Mesendoderm (in vitro differentiated cells): ENCODE measurements at regions not wholly inside any gene's neighbourhood (a gene's known extent, or its start where the extent isn't known, plus 50 kb on each side); places are given as distances from the start of the nearest gene placed in this dataset.
A peak's percentile ranks its signal among the peaks of the same experiment; 100 is the strongest.

Experiments used
- DNase-seq: peaks from one replicate; pipeline ENCODE4 v3.0.0; 2013
- H2AK5ac ChIP-seq: 2 replicates; pipeline ENCODE4 v1.6.1; 2013; ENCODE audit warnings: low read length, inconsistent platforms
- H2BK120ac ChIP-seq: 2 replicates; pipeline ENCODE4 v1.6.1; 2013; ENCODE audit warnings: low read depth, mild to moderate bottlenecking, low read length, moderate library complexity, mixed read lengths
- H2BK15ac ChIP-seq: replicated peaks from 2 replicates; pipeline ENCODE4 v1.6.1; 2013; ENCODE audit warnings: low read depth, mild to moderate bottlenecking, moderate library complexity
- H2BK5ac ChIP-seq: 2 replicates; pipeline ENCODE4 v1.6.1; 2013; ENCODE audit warnings: low read length, inconsistent platforms
- H3K18ac ChIP-seq: 2 replicates; pipeline ENCODE4 v1.6.1; 2013; ENCODE audit warnings: mild to moderate bottlenecking, low read length, mixed read lengths
- H3K23ac ChIP-seq: one replicate; pipeline ENCODE4 v1.6.1; 2013; ENCODE audit warnings: low read length
- H3K27ac ChIP-seq: 2 replicates; pipeline ENCODE4 v1.5.1; 2013; ENCODE audit warnings: low read depth, mild to moderate bottlenecking, inconsistent platforms, low read length, moderate library complexity
- H3K27me3 ChIP-seq: 2 replicates; pipeline ENCODE4 v1.6.1; 2013; ENCODE audit warnings: low read length, control low read depth, mild to moderate bottlenecking, inconsistent platforms; ENCODE audit not compliant: insufficient read depth, poor library complexity
- H3K36me3 ChIP-seq: 2 replicates; pipeline ENCODE4 v1.6.1; 2013; ENCODE audit warnings: low read length, inconsistent platforms; ENCODE audit not compliant: control insufficient read depth, insufficient read depth
- H3K4ac ChIP-seq: one replicate; pipeline ENCODE4 v1.6.1; 2013; ENCODE audit warnings: low read depth, mild to moderate bottlenecking, low read length, moderate library complexity
- H3K4me1 ChIP-seq: 2 replicates; pipeline ENCODE4 v1.6.1; 2013; ENCODE audit warnings: low read depth, low read length, inconsistent platforms; ENCODE audit not compliant: control insufficient read depth
- H3K4me2 ChIP-seq: 2 replicates; pipeline ENCODE4 v1.6.1; 2013; ENCODE audit warnings: low read length
- H3K4me3 ChIP-seq: 2 replicates; pipeline ENCODE4 v1.5.1; 2013; ENCODE audit warnings: mild to moderate bottlenecking, low read length
- H3K56ac ChIP-seq: one replicate; pipeline ENCODE4 v1.6.1; 2013; ENCODE audit warnings: low read length
- H3K79me1 ChIP-seq: 2 replicates; pipeline ENCODE4 v1.6.1; 2013; ENCODE audit warnings: low read length, inconsistent platforms
- H3K79me2 ChIP-seq: 2 replicates; pipeline ENCODE4 v1.6.1; 2013; ENCODE audit warnings: mild to moderate bottlenecking, low read length; ENCODE audit not compliant: control insufficient read depth, insufficient read depth
- H3K9ac ChIP-seq: 2 replicates; pipeline ENCODE4 v1.6.1; 2013; ENCODE audit warnings: low read length, inconsistent platforms
- H4K5ac ChIP-seq: one replicate; pipeline ENCODE4 v1.6.1; 2013; ENCODE audit warnings: low read length
- H4K8ac ChIP-seq: one replicate; pipeline ENCODE4 v1.6.1; 2013; ENCODE audit warnings: low read depth, mild to moderate bottlenecking, control low read depth, low read length, moderate library complexity
- WGBS: extraction: QIAGEN DNeasy Blood & Tissue Kit; methylation state at CpG from one replicate; pipeline ENCODE4 v1.1.7; 2013; ENCODE audit warnings: low lambda C conversion rate, missing lambda C conversion rate; ENCODE audit not compliant: insufficient coverage; ENCODE audit errors: extremely low coverage; 5-methylcytosine and 5-hydroxymethylcytosine counted together

- Histone ChIP-seq H4K8ac (no peak overlapping the region), H3K27ac (no peak overlapping the region), H4K5ac (no peak overlapping the region), H3K4me1 (no peaks in the 10 kb centered on the region), H3K9ac (no peak overlapping the region), H3K36me3 (no peaks in the 10 kb centered on the region), H3K56ac (no peak overlapping the region), H3K79me2 (no peaks in the 10 kb centered on the region), H2AK5ac (no peak overlapping the region), H3K79me1 (no peaks in the 10 kb centered on the region), H3K4ac (no peak overlapping the region), H3K4me3 (no peak overlapping the region), H3K18ac (no peak overlapping the region), H2BK15ac (no peak overlapping the region), H2BK5ac (no peak overlapping the region), H3K4me2 (no peak overlapping the region), H3K23ac (no peak overlapping the region), H3K27me3 (no peaks in the 10 kb centered on the region), H2BK120ac (no peak overlapping the region)
- peak; percentile 77 for DNase-seq
- WGBS = no CpG with 5 or more reads among the region's 5 CpGs
These were observed 481.0 kb downstream of the TNS3 start for GRCh38 chr7:47100817-47101435.

GRCh38 chr7:47100148-47100816, 481.6 kb downstream of the TNS3 start:
- no peak overlapping the region for H4K5ac ChIP-seq
- H3K4ac ChIP-seq = no peak overlapping the region
- no peak overlapping the region for H2BK15ac ChIP-seq
- no peak overlapping the region for H3K27ac ChIP-seq
- H3K36me3 ChIP-seq = no peaks in the 10 kb centered on the region
- WGBS = no CpG with 5 or more reads among the region's 5 CpGs
- no peak overlapping the region for H2AK5ac ChIP-seq
- no peak overlapping the region for H3K23ac ChIP-seq
- H3K4me2 ChIP-seq = no peak overlapping the region
- H3K4me3 ChIP-seq = no peak overlapping the region
- no peak overlapping the region for H2BK120ac ChIP-seq
- H3K9ac ChIP-seq = no peak overlapping the region
- DNase-seq = no peak
- H3K27me3 ChIP-seq = no peaks in the 10 kb centered on the region
- no peaks in the 10 kb centered on the region for H3K79me2 ChIP-seq
- H4K8ac ChIP-seq = no peak overlapping the region
- no peaks in the 10 kb centered on the region for H3K79me1 ChIP-seq
- no peak overlapping the region for H3K18ac ChIP-seq
- H3K4me1 ChIP-seq = no peaks in the 10 kb centered on the region
- no peak overlapping the region for H3K56ac ChIP-seq
- no peak overlapping the region for H2BK5ac ChIP-seq

DNA sequence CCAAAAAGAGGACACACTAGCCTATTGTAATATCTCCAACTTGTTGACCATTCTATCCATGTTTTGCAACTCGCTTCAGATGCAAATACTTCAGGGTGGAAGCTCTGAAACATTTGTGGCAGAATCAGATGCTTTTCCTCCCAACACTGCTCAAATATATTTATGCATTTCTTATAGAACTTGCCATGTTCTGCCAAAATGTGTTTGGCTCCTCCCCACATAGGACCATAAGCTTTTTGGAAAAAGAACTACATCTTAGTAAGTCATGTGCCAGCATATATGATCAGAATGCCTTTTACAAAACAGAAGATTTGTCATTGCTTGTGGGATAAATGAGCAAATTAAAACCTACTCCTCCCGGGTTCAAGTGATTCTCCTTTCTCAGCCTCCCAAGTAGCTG, 484.5 kb downstream of the TNS3 start:
- Histone ChIP-seq H3K27ac (no peak overlapping the region), H4K8ac (no peak overlapping the region), H3K79me2 (no peaks in the 10 kb centered on the region), H2BK120ac (no peak overlapping the region), H2BK15ac (no peak overlapping the region), H2BK5ac (no peak overlapping the region), H3K18ac (no peak overlapping the region), H3K79me1 (no peaks in the 10 kb centered on the region), H3K4me2 (no peak overlapping the region), H3K36me3 (no peaks in the 10 kb centered on the region), H3K4me1 (no peaks in the 10 kb centered on the region), H3K4ac (no peak overlapping the region), H4K5ac (no peak overlapping the region), H3K9ac (no peak overlapping the region), H2AK5ac (no peak overlapping the region), H3K27me3 (no peaks in the 10 kb centered on the region), H3K23ac (no peak overlapping the region), H3K4me3 (no peak overlapping the region), H3K56ac (no peak overlapping the region)
- DNase-seq = no peak
- no CpG with 5 or more reads among the region's 2 CpGs for WGBS

GRCh38 chr7:47095946-47096345, 486.0 kb downstream of the TNS3 start:
- H3K4me3 ChIP-seq = no peak overlapping the region
- H3K4me2 ChIP-seq = no peak overlapping the region
- H2BK120ac ChIP-seq = no peak overlapping the region
- no CpG with 5 or more reads among the region's 1 CpG for WGBS
- H3K4ac ChIP-seq = no peak overlapping the region
- H2BK5ac ChIP-seq = no peak overlapping the region
- H3K36me3 ChIP-seq = no peaks in the 10 kb centered on the region
- no peaks in the 10 kb centered on the region for H3K79me1 ChIP-seq
- H2AK5ac ChIP-seq = no peak overlapping the region
- no peak overlapping the region for H3K56ac ChIP-seq
- H4K8ac ChIP-seq = no peak overlapping the region
- no peaks in the 10 kb centered on the region for H3K79me2 ChIP-seq
- no peak overlapping the region for H3K18ac ChIP-seq
- H3K9ac ChIP-seq = no peak overlapping the region
- H2BK15ac ChIP-seq = no peak overlapping the region
- no peaks in the 10 kb centered on the region for H3K4me1 ChIP-seq
- no peak overlapping the region for H4K5ac ChIP-seq
- DNase-seq = no peak
- no peak overlapping the region for H3K23ac ChIP-seq
- H3K27ac ChIP-seq = no peak overlapping the region
- no peaks in the 10 kb centered on the region for H3K27me3 ChIP-seq

DNA sequence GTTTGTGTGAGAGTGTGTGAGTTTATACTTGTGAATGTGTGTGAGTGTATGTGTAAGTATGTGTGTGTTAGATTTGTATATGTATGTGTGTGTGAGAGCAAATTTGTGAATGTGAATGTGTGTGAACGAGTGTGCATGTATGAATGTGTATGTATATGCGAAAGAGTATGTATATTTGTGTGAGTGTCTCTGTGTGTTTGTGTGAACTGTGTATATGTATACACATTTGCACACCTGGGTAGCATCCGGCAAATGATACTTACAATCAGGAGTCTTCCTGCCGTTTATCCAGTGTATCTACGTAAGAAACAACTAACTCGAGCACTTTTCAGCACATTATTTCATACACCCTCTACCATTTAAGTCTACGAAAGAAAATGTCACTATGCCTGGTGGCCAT, 487.4 kb downstream of the TNS3 start:
- Histone ChIP-seq H3K79me1 (no peaks in the 10 kb centered on the region), H3K27ac (no peak overlapping the region), H2BK5ac (no peak overlapping the region), H3K36me3 (no peaks in the 10 kb centered on the region), H3K4ac (no peak overlapping the region), H3K4me1 (no peaks in the 10 kb centered on the region), H3K18ac (no peak overlapping the region), H2AK5ac (no peak overlapping the region), H3K9ac (no peak overlapping the region), H3K4me3 (no peak overlapping the region), H2BK15ac (no peak overlapping the region), H3K56ac (no peak overlapping the region), H3K4me2 (no peak overlapping the region), H2BK120ac (no peak overlapping the region), H4K8ac (no peak overlapping the region), H3K79me2 (no peaks in the 10 kb centered on the region), H3K27me3 (no peaks in the 10 kb centered on the region), H3K23ac (no peak overlapping the region), H4K5ac (no peak overlapping the region)
- 100% methylated on average over 2 of the region's 7 CpGs for whole genome bisulfite sequencing
- DNase-seq = no peak
